ENCODE measurements at regions not wholly inside any gene's neighbourhood (a gene's known extent, or its start where the extent isn't known, plus 50 kb on each side); places are given as distances from the start of the nearest gene placed in this dataset.

DNA sequence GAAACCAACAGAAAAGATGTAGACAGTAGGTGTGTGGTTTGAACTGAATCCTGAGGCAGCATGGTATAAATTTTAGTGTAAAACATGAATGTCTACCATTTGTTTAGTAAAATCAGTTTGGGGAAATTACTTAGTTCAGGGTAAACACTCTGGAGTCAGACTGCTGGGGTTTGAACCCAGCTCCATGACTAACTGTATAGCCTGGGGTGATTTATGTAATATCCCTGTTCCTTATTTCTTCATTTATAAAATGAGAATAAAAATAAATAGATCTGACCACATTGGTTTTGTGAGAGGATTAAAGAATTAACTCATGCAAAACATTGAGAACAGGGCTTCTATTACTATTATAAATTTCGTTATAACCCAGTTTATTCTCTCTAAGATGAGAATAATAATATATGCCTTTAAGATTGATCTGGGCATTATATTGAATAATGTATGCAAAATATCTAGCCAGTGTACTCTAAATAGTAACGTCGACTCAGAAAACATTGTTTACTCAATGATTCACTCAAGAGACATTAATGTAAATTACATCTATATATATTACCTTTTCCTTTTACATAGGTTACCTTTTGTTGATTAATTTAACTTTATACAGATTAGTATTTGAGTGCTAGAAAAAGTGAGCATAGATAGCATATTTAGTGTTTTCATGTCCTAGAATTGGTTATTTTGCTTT, 120.6 kb upstream of the KCNJ16 start:
- TF ChIP-seq, protein P1, sequence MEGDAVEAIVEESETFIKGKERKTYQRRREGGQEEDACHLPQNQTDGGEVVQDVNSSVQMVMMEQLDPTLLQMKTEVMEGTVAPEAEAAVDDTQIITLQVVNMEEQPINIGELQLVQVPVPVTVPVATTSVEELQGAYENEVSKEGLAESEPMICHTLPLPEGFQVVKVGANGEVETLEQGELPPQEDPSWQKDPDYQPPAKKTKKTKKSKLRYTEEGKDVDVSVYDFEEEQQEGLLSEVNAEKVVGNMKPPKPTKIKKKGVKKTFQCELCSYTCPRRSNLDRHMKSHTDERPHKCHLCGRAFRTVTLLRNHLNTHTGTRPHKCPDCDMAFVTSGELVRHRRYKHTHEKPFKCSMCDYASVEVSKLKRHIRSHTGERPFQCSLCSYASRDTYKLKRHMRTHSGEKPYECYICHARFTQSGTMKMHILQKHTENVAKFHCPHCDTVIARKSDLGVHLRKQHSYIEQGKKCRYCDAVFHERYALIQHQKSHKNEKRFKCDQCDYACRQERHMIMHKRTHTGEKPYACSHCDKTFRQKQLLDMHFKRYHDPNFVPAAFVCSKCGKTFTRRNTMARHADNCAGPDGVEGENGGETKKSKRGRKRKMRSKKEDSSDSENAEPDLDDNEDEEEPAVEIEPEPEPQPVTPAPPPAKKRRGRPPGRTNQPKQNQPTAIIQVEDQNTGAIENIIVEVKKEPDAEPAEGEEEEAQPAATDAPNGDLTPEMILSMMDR (conservative IDR thresholded peaks at IDR 0.05; ENCODE audit: low read depth, low read length), result no peak
- H3K4me3 ChIP-seq (ENCODE audit: low read length), result no peak overlapping the region
- no peak for DNase-seq (ENCODE audit: low read depth)

DNA sequence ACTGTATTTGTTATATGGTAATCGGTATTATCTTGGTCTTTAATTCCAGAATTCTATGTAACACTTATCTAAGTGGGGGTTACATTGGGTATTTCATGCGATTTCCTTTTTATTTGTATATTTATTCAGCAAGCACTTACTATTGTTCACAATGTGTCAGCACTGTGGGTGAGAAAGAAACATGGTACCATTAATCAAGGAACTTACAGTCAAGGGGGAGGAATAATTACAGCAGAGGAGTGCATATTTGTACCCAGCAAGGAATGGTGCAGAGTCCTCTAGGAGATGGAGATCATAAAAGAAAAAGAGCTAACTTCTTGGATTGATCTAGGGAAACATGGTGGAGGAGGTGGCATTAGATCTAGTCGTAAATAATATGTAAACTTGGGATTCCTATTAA, 117.0 kb upstream of the KCNJ16 start:
- TF ChIP-seq, protein P1 (conservative IDR thresholded peaks at IDR 0.05; ENCODE audit: low read depth, low read length), result no peak
- DNase-seq (ENCODE audit: low read depth), result no peak
- H3K4me3 ChIP-seq (ENCODE audit: low read length), result no peak overlapping the region

DNA sequence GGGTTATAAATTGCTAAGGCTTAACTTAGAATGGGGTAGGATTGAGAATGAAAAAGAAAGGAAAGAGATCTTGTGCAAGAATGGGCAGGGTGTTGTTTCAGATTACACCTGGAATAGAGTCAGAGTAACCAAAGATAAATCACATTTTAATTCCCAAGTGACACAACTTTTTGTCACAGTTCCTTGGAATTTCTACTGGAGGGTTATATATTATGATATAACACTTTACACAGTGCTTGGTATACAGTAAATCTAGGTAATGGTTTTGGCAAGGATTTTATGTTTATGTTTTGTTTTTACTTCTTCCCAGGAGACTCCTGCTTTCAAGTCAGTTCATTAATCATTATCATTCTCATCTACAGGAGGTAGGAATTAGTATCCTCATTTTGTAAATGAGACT, 115.7 kb upstream of the KCNJ16 start:
- no peak overlapping the region for H3K4me3 ChIP-seq (ENCODE audit: low read length)
- TF ChIP-seq, protein P1 (conservative IDR thresholded peaks at IDR 0.05; ENCODE audit: low read depth, low read length), result no peak
- no peak for DNase-seq (ENCODE audit: low read depth)

DNA sequence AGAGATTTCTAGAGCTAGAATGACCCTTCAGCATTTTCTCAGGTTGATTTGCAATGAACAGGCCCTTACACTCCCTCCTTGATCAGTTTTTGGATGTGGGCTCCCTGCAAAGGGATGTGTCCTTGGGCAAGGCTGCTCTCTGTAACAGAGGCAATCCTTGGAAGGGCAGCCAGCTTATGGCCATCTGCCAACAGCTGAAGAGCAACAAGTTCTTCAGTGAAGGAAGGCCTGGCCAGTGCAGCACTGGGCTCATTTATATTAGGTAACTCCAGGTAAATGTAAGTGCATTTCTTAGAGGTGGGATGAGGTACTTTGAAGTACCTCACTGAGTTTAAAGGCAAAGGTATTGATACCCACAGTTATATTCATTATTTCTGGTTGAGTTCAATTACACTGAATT, 114.3 kb upstream of the KCNJ16 start:
- TF ChIP-seq, protein P1 (conservative IDR thresholded peaks at IDR 0.05; ENCODE audit: low read depth, low read length), result no peak
- no peak for DNase-seq (ENCODE audit: low read depth)
- no peak overlapping the region for H3K4me3 ChIP-seq (ENCODE audit: low read length)

DNA sequence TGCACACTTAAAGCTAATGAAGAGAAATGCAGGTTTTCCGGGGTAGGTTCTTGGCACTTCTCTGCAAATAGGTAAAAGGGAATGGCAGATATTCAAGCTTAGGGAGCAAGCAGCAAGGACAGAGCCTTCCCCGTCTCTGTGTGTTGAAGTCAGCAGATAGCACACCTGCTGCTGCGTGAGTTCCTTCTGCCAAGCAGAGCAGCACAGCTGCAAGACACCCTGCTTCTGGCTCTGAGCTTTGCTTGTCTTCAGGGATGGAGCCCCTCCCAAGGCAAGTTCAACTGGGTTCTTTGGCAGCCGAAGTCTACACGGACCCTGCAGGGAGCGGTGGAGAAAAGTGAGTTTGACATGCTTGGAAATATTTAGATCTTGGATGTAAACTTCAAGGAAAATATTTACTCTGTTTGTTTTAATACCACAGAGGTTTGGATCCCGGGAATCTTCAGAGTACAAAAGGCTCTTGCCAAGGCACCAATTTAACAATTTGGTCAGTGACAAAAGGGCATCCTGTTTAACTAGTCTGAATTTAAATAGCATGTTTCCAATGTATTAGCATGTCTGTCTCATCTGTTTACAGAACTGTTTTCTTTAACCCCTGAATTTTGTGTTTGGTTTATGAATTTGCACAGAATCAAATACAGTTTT, 113.4 kb upstream of the KCNJ16 start:
- DNase-seq (ENCODE audit: low read depth), result no peak
- H3K4me3 ChIP-seq (ENCODE audit: low read length), result no peak overlapping the region
- TF ChIP-seq, protein P1 (conservative IDR thresholded peaks at IDR 0.05; ENCODE audit: low read depth, low read length), result no peak

DNA sequence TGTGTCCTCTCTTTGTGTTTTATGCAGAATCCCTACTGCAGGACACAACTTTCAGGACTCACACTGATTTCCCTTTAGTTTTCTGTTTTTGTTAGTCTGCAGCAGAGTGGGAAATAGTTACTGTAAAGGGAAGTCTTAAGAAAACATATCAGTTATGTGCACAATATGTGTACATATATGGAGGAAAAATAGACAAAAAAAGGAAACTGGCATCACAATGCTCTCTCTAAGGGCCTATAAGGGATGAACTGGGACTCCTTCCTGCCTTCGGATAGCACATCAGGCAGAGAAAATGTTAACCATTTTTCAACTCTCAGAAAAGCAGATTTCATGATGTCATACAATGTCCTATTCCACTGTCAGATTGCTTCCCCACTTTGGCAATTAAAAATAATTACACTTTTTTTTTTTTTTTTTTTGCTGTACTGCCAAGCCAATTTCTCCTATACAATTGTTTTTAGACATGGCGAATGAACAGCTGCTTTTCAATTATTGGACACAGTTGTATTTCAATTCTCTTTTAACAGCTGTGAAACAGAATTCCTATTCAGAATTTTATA, 112.5 kb upstream of the KCNJ16 start:
- TF ChIP-seq, protein P1 (conservative IDR thresholded peaks at IDR 0.05; ENCODE audit: low read depth, low read length), result no peak
- H3K4me3 ChIP-seq (ENCODE audit: low read length), result no peak overlapping the region
- DNase-seq (ENCODE audit: low read depth), result no peak

Data from retinal pigment epithelial cell (primary cell).